GM19463 (cell line): ENCODE measurements at regions not wholly inside any gene's neighbourhood (a gene's known extent, or its start where the extent isn't known, plus 50 kb on each side); places are given as distances from the start of the nearest gene placed in this dataset.

Experiments
- ATAC-seq: cut with Tn5 transposase; IDR thresholded peaks from one replicate; pipeline ENCODE4 v1.9.1; 2021; ENCODE audit warnings: mild to moderate bottlenecking, moderate library complexity; ENCODE audit not compliant: unreplicated experiment

GRCh38 chr22:48256776-48257684, 1494.6 kb downstream of the TBC1D22A start:
- no peak for ATAC-seq

- no peak for ATAC-seq
Observed at GRCh38 chr22:48256041-48256739, 1493.7 kb downstream of the TBC1D22A start.

- no peak for ATAC-seq
Observed at GRCh38 chr22:48254311-48254873, 1491.9 kb downstream of the TBC1D22A start.

GRCh38 chr22:48253573-48253972, 1491.1 kb downstream of the TBC1D22A start:
- ATAC-seq = no peak

- no peak for ATAC-seq
Observed at GRCh38 chr22:48253136-48253535, 1490.7 kb downstream of the TBC1D22A start.

- no peak for ATAC-seq
Observed at GRCh38 chr22:48251629-48252028, 1489.2 kb downstream of the TBC1D22A start.

GRCh38 chr22:48250937-48251530, 1488.6 kb downstream of the TBC1D22A start:
- ATAC-seq = no peak

GRCh38 chr22:48250286-48250895, 1487.9 kb downstream of the TBC1D22A start:
- ATAC-seq = no peak

GRCh38 chr22:48249713-48250268, 1487.3 kb downstream of the TBC1D22A start:
- ATAC-seq = no peak

- ATAC-seq = no peak
Observed at GRCh38 chr22:48248901-48249455, 1486.5 kb downstream of the TBC1D22A start.

- no peak for ATAC-seq
Observed at GRCh38 chr22:48247829-48248228, 1485.4 kb downstream of the TBC1D22A start.

GRCh38 chr22:48245196-48245485, 1482.7 kb downstream of the TBC1D22A start:
- ATAC-seq = no peak

GRCh38 chr22:48244388-48245195, 1482.1 kb downstream of the TBC1D22A start:
- ATAC-seq = no peak

- ATAC-seq = no peak
Observed at GRCh38 chr22:48242461-48242864, 1480.0 kb downstream of the TBC1D22A start.

- ATAC-seq = no peak
Observed at GRCh38 chr22:48241658-48242057, 1479.2 kb downstream of the TBC1D22A start.

- no peak for ATAC-seq
Observed at GRCh38 chr22:48240935-48241230, 1478.4 kb downstream of the TBC1D22A start.

- ATAC-seq = no peak
Observed at GRCh38 chr22:48240148-48240934, 1477.9 kb downstream of the TBC1D22A start.

GRCh38 chr22:48239461-48240147, 1477.2 kb downstream of the TBC1D22A start:
- no peak for ATAC-seq
